DMS153 treated with DMSO at 0.1 percent for 48 hours (cell line): ENCODE measurements at regions not wholly inside any gene's neighbourhood (a gene's known extent, or its start where the extent isn't known, plus 50 kb on each side); places are given as distances from the start of the nearest gene placed in this dataset.

Experiments used
- DNase-seq: peaks from one replicate; lab custom pipeline; 2025; ENCODE audit not compliant: unreplicated experiment; lab: John Stamatoyannopoulos, UW

DNA sequence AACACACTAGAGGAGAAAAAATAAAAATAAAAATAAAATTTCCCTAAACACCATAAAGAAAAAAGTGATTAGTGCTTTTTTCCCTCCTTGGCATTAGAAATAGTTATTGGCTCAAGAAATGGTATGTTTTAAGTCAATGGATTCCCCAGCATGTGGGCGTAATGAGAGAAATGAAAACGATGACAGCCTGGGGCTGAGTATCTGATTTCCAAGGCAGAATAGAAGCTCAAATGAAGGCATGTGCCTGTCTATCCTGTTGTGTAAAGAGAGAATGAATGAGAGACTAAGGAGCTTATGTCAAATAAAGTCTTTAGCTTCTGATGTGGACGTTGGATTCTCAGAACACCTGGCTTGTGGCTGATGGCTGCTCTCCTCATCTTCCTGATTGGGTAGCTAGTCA is 1408.4 kb upstream of the TMEM132C start:
- DNase-seq, result no peak

DNA sequence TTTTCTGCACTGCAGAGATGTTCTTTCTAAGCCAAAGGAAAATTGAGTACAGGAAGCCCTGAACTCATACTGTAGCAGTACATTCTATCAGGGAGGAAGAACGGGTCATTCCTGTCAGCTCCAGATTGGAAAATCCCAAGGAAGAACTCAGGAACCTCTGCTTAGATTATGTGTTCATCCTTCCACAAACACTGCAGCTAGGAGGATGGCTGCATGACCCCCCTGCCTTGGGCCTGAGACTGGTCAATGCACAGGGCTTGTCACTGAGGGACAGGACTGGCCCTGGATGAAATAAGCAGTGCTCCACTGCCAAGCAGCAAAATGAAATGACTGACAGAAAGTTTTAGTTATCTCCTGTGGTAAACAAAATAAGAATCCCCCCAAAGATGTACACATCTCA is 1406.8 kb upstream of the TMEM132C start:
- no peak for DNase-seq

- no peak for DNase-seq
These were observed 1404.5 kb upstream of the TMEM132C start for GRCh38 chr12:126862500-126862899.

GRCh38 chr12:126869644-126870043 is 1397.3 kb upstream of the TMEM132C start:
- no peak for DNase-seq

GRCh38 chr12:126873701-126874100 is 1393.3 kb upstream of the TMEM132C start:
- DNase-seq, result no peak

DNA sequence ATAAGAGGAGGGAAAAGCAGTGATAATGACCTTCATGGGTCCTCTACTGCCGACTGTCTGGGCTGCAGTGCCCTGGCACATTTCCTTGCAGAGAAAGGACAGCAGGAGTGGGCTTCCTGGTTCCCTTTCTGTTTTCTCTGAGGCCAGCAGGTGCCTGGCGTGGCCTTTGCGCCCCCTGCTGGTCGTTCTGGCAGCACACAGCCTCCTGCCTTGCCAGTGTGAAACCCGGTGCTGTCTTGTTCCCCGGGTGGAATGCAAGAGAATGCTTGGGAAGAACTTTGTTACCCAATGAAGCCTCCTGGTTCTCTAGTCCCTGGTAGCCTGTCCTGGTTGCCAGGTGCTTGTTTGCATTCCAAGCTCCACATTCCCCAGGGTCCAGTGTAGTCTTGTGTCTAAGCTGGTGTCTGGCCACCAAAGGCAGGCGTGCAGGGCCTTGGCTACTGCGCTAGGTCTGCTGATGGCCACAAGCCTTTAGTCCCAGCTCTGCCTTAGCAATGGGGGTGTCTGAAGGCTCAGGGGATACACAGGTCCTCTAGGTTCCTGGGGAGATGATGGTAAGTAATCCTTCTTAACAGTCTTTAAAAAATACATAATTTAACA is 1392.4 kb upstream of the TMEM132C start:
- peak; percentile 33 for DNase-seq

- DNase-seq, result no peak
These were observed 1387.1 kb upstream of the TMEM132C start for GRCh38 chr12:126879842-126880241.

DNA sequence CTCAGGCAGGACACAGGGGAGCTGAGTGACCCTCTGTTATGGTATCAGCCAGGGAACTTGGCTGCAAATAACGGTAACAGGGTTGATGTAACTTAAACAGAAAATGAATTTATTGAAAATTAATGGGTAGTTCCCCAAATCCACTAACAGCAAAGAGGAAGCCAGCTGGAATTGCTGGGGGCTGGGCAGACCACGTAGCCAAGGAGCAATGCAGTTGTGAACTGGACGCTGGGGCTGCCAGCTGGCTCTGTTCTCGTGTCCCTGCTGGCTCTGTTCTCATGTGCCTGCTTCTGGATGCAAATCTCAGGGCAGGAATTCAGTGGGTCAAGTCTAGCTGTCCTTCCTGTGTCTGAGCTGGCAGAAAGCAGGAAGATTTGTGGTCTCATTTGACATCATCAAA is 1383.3 kb upstream of the TMEM132C start:
- DNase-seq, result no peak

DNA sequence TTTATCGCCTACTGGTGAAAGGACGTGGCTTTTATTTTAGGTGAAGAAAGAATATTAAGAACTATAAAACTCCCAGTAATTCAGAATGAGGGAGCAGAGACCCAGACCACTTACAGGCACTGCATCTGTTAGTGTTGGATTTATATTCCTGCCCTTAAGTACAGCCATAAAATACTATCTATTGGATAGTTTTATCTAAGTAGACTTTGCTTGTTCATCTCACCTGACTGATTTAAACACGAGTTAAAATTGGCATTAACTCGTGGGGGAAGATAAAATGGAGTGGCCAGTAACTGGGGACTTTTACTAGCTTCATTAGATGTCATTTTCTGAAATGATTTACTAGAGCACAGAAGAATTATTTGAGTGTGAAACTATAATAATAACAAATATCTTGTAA is 1377.5 kb upstream of the TMEM132C start:
- DNase-seq, result no peak

GRCh38 chr12:126890097-126890496 is 1376.9 kb upstream of the TMEM132C start:
- DNase-seq, result no peak

DNA sequence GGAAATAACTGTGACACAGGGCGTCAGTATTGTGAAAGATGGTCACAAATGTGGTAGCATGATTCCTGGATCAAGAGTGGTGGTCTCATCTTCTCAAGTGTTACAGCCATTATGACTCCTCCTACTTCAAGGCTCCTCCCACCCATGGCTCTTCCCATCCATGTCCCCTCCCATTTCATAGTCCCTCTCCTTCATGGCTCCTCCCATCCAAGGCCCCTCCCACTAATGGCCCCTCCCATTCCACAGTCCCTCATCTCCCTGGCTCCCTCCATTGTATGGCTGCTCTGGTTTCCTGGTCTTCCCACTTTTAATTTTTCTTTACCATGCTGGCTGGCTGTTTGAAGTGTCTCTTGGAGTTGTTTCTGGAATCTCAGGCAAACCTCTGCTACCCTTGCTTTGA is 1375.2 kb upstream of the TMEM132C start:
- no peak for DNase-seq

- no peak for DNase-seq
These were observed 1370.7 kb upstream of the TMEM132C start for GRCh38 chr12:126895951-126896913.

- no peak for DNase-seq
These were observed 1369.9 kb upstream of the TMEM132C start for GRCh38 chr12:126897102-126897501.

DNA sequence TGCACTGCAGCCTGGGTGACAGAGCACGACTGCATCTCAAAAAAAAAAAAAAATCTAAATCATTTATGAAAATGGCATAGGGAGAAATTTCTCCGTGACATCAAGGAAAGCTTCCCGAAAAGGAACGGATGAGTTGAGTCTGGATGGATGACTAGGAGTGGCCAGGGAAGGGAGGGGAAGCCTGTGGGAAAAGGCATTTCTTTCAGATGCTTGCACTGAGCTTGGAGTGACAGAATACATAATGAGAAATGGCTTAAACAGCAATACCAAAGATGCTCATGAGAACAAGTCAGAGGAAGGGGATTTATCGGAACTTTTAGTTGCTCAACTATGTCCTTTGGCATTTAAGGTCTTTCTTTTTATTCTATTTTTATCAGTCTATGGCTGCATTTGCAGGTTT is 1369.2 kb upstream of the TMEM132C start:
- no peak for DNase-seq

DNA sequence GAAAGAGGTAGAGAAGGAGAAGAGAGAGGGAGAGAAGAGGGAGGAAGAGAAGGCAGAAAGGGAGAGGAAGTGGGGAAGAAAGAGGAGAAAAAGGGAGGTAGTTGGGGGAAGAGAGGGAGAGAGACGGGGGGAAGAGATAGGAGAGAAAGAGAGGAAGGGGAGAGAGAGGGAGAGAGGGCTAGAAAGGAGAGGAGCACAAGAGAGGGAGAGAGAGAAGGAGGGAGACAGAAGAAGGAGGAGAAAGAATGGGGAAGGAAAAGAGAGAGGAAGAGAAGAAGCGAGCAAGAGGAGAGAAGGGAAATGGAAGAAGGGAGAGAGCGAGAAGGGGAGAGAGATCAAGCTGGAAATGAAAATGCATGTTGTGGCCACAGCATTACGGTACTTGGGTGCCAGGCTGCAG is 1368.4 kb upstream of the TMEM132C start:
- DNase-seq, result no peak

DNA sequence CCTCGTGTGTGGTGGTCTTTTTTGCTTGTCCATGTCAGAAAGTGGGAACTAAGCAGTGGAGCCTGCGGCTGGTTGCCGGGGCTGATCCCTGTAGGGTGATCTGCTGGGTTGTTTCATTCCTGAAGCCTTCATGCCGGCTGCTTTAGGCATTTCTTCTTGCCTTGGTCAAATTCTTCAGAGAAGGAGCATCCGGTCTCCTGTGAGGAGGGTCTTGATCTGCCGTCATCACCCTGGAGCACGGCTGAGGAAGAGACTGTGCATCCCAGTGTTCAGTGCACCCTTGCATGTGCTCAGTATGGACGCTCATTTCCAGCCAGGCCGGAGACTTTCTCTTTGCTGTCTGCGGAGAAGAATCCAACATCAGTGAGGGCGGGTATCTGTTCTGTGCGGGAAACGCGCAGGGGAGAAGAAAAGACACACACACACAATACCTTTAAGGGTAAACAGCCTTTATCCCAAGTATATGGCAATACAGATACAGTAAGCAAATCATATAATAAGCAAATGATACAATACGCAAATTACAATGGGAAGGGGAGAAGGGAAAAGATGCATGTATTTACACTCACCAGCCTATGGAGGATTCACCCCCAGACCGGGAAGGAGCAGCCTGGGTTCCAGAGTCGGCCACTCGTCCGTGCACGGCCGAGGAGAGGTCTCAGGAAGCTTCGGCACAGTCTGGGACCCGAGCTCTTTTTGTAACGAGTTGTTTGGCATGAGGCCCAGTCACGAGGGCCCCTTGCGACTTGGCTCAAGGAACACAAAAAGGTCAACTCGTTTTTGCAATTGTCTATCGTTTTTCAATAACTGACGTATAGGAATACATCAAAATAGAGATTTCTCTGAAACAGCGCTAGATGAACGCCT is 1366.8 kb upstream of the TMEM132C start:
- no peak for DNase-seq

- DNase-seq, result no peak
These were observed 1363.7 kb upstream of the TMEM132C start for GRCh38 chr12:126903027-126903876.

- no peak for DNase-seq
These were observed 1361.2 kb upstream of the TMEM132C start for GRCh38 chr12:126905752-126906151.

- DNase-seq, result no peak
These were observed 1358.8 kb upstream of the TMEM132C start for GRCh38 chr12:126907900-126908764.

- DNase-seq, result no peak
These were observed 1358.2 kb upstream of the TMEM132C start for GRCh38 chr12:126908765-126909142.
